PC-9 (cell line): ENCODE measurements at regions not wholly inside any gene's neighbourhood (a gene's known extent, or its start where the extent isn't known, plus 50 kb on each side); places are given as distances from the start of the nearest gene placed in this dataset.

ENCODE experiments used
- BruUV-seq: library from RNA; stranded (reverse); fragments of 400-500 nt; replicated peaks from 2 replicates; lab custom pipeline; 2021; lab: Mats Ljungman, UMichigan
- CTCF ChIA-PET: fragments of 300-600 bp; sonication (Branson Sonifier 250); formaldehyde crosslinking; loops from one replicate; lab custom pipeline; 2022; ENCODE audit warnings: antibody characterized with exemption; lab: Charles Lee
- POLR2A ChIA-PET: fragments of 300-600 bp; sonication (Branson Sonifier 250); formaldehyde crosslinking; loops from one replicate; lab custom pipeline; 2022; ENCODE audit warnings: antibody characterized with exemption; ENCODE audit not compliant: unreplicated experiment; lab: Charles Lee
- DNase-seq, 2 experiments: peaks; one replicate each; pipeline versions ENCODE4 v3.0.0 to v3.0.0-alpha.2; 2015 to 2022; ENCODE audit warnings: mixed read lengths in 1 of 2
- H2AFZ ChIP-seq: fragments of 200-600 bp; sonication (generic); 2 replicates; pipeline ENCODE4 v1.8.1; 2017; ENCODE audit warnings: antibody characterized with exemption
- H3F3A ChIP-seq: fragments of 200-600 bp; sonication (generic); 2 replicates; pipeline ENCODE4 v1.8.1; 2017; ENCODE audit warnings: antibody characterized with exemption, mild to moderate bottlenecking, low read depth; ENCODE audit not compliant: insufficient read depth
- H3K27ac ChIP-seq: fragments of 200-600 bp; sonication (generic); 2 replicates; pipeline ENCODE4 v1.6.1; 2016; ENCODE audit warnings: mixed run types
- H3K27me3 ChIP-seq: fragments of 200-600 bp; sonication (generic); 2 replicates; pipeline ENCODE4 v1.6.1; 2016; ENCODE audit warnings: low read depth, mixed run types; ENCODE audit not compliant: insufficient read depth
- H3K36me3 ChIP-seq: fragments of 200-600 bp; sonication (generic); 2 replicates; pipeline ENCODE4 v1.6.1; 2016; ENCODE audit warnings: low read depth, mixed run types
- H3K4me1 ChIP-seq: fragments of 200-600 bp; sonication (generic); replicated peaks from 2 replicates; pipeline ENCODE4 v1.6.1; 2016; ENCODE audit warnings: mixed run types; ENCODE audit not compliant: insufficient read depth
- H3K4me2 ChIP-seq: fragments of 200-600 bp; sonication (generic); 2 replicates; pipeline ENCODE4 v1.6.1; 2017; ENCODE audit warnings: mixed run types
- H3K4me3 ChIP-seq: fragments of 200-600 bp; sonication (generic); 2 replicates; pipeline ENCODE4 v1.6.1; 2016; ENCODE audit warnings: mixed run types
- H3K79me2 ChIP-seq: fragments of 200-600 bp; sonication (generic); 2 replicates; pipeline ENCODE4 v1.6.1; 2017; ENCODE audit warnings: low read depth, mixed run types
- H3K9me2 ChIP-seq: fragments of 200-600 bp; sonication (generic); 2 replicates; pipeline ENCODE4 v1.8.1; 2017; ENCODE audit warnings: mild to moderate bottlenecking; ENCODE audit not compliant: insufficient read depth
- H3K9me3 ChIP-seq: fragments of 200-600 bp; sonication (generic); 2 replicates; pipeline ENCODE4 v1.8.1; 2016; ENCODE audit warnings: low read depth; ENCODE audit not compliant: insufficient read depth
- H4K20me1 ChIP-seq: fragments of 200-600 bp; sonication (generic); 2 replicates; pipeline ENCODE4 v1.8.1; 2017; ENCODE audit not compliant: insufficient read depth
- CTCF ChIP-seq: fragments of 200-600 bp; sonication (generic); conservative IDR thresholded peaks from 2 replicates; pipeline ENCODE4 v1.6.1; 2017; ENCODE audit warnings: mixed run types, antibody characterized with exemption, mild to moderate bottlenecking, moderate library complexity
- EZH2 ChIP-seq: fragments of 200-600 bp; sonication (generic); IDR thresholded peaks from 2 replicates; pipeline ENCODE4 v1.8.0; 2017; ENCODE audit warnings: antibody characterized with exemption, low read depth
- intact Hi-C: fragments of 100-400 bp; cut with micrococcal nuclease; formaldehyde crosslinking; loops from one replicate; pipeline ENCODE4 v1.10.0; 2022; ENCODE audit not compliant: unreplicated experiment

- DNase-seq = no peak
- Histone ChIP-seq H3K36me3 (no peaks in the 10 kb centered on the region), H4K20me1 (no peaks in the 10 kb centered on the region), H3K4me2 (no peak overlapping the region), H2AFZ (no peak overlapping the region), H3K9me3 (no peaks in the 10 kb centered on the region), H3F3A (no peaks in the 10 kb centered on the region), H3K4me3 (no peak overlapping the region), H3K79me2 (no peaks in the 10 kb centered on the region), H3K27me3 (no peaks in the 10 kb centered on the region), H3K9me2 (no peaks in the 10 kb centered on the region), H3K27ac (no peak overlapping the region), H3K4me1 (no peaks in the 10 kb centered on the region)
- ChIA-PET CTCF (no interaction called here), POLR2A (interaction anchor here (0.6 kb wide), 1 partner anchor 430 kb away, joined by 6 read pairs; no protein-coding TSS in a partner anchor)
- TF ChIP-seq CTCF (no peak), EZH2 (no peak)
- no TSS peak for BruUV-seq
- intact Hi-C loops = no loop called here
These were observed 270.7 kb upstream of the RUNX1 start for GRCh38 chr21:35319684-35320283.

GRCh38 chr21:35316933-35317332 is 267.8 kb upstream of the RUNX1 start:
- Histone ChIP-seq H3K4me1 (no peaks in the 10 kb centered on the region), H3K27me3 (no peaks in the 10 kb centered on the region), H3F3A (no peaks in the 10 kb centered on the region), H4K20me1 (no peaks in the 10 kb centered on the region), H3K4me2 (no peak overlapping the region), H3K4me3 (no peak overlapping the region), H3K36me3 (no peaks in the 10 kb centered on the region), H3K9me3 (no peaks in the 10 kb centered on the region), H2AFZ (no peak overlapping the region), H3K27ac (no peak overlapping the region), H3K9me2 (no peaks in the 10 kb centered on the region), H3K79me2 (no peaks in the 10 kb centered on the region)
- TF ChIP-seq EZH2 (no peak), CTCF (no peak)
- intact Hi-C loops = no loop called here
- CTCF ChIA-PET = no interaction called here
- DNase-seq = no peak
- POLR2A ChIA-PET = no interaction called here
- BruUV-seq = no TSS peak

- H3K4me2 ChIP-seq = no peak overlapping the region
- CTCF ChIA-PET = no interaction called here
- intact Hi-C loops = no loop called here
These were observed 267.4 kb upstream of the RUNX1 start for GRCh38 chr21:35316456-35316855.

More at GRCh38 chr21:35316456-35316855, 267.4 kb upstream of the RUNX1 start:
- no peaks in the 10 kb centered on the region for H3K36me3 ChIP-seq
- H3K9me3 ChIP-seq = no peaks in the 10 kb centered on the region
- H3F3A ChIP-seq = no peaks in the 10 kb centered on the region
- no peak overlapping the region for H2AFZ ChIP-seq
- no peak for DNase-seq
- no peaks in the 10 kb centered on the region for H4K20me1 ChIP-seq
- no peaks in the 10 kb centered on the region for H3K9me2 ChIP-seq
- POLR2A ChIA-PET = no interaction called here
- TF ChIP-seq CTCF (no peak), EZH2 (no peak)
- no peak overlapping the region for H3K27ac ChIP-seq
- H3K4me3 ChIP-seq = no peak overlapping the region
- no peaks in the 10 kb centered on the region for H3K27me3 ChIP-seq
- no peaks in the 10 kb centered on the region for H3K4me1 ChIP-seq
- no peaks in the 10 kb centered on the region for H3K79me2 ChIP-seq
- BruUV-seq = no TSS peak
